ENCODE measurements at regions not wholly inside any gene's neighbourhood (a gene's known extent, or its start where the extent isn't known, plus 50 kb on each side); places are given as distances from the start of the nearest gene placed in this dataset.

- Histone ChIP-seq H3K4me3 (replicated peaks in 1 of 2; ENCODE audit: low read depth in 1 of 2, low read length in 2 of 2) (no peak overlapping the region), H3K79me2 (ENCODE audit: insufficient read depth, low read length) (no peaks in the 10 kb centered on the region), H4K20me1 (ENCODE audit: insufficient read depth) (no peaks in the 10 kb centered on the region), H3K4me1 (ENCODE audit: control insufficient read depth in 1 of 2, insufficient read depth in 2 of 2, low read length in 2 of 2) (no peaks in the 10 kb centered on the region), H3K9me2 (ENCODE audit: insufficient read depth) (no peaks in the 10 kb centered on the region), H3K9ac (ENCODE audit: low read length) (no peak overlapping the region), H3K27me3 (ENCODE audit: insufficient read depth, low read length) (no peaks in the 10 kb centered on the region), H3K9me3 (ENCODE audit: control insufficient read depth in 1 of 2, insufficient read depth in 1 of 2, low read depth in 1 of 2, low read length in 2 of 2) (no peaks in the 10 kb centered on the region), H2AFZ (ENCODE audit: low read depth, low read length, poor library complexity, severe bottlenecking) (no peak overlapping the region), H3K4me2 (ENCODE audit: low read length) (no peak overlapping the region), H3K27ac (ENCODE audit: low read depth, low read length) (no peak overlapping the region), H3K36me3 (ENCODE audit: control insufficient read depth in 1 of 2, insufficient read depth in 2 of 2, low read length in 2 of 2) (no peaks in the 10 kb centered on the region)
- no peak for DNase-seq (ENCODE audit: low read depth, low spot score)
- BruUV-seq (replicated peaks) = no TSS peak
- intact Hi-C loops (cut with micrococcal nuclease) = no loop called here
- RAD21 ChIA-PET (ENCODE audit: low non-redundant PET in 1 of 2, low total read pairs in 2 of 2, uncharacterized antibody in 2 of 2, unreplicated experiment in 2 of 2) = no interaction called here
- POLR2A ChIA-PET = no interaction called here
- CTCF ChIA-PET = no interaction called here
- TF ChIP-seq ZNF274 (IDR thresholded peaks at IDR 0.05; ENCODE audit: low read depth, low read length) = no peak
- no peak for TF ChIP-seq ZBTB33 (IDR thresholded peaks at IDR 0.05; ENCODE audit: extremely low read depth, insufficient replicate concordance, low read length)
- no peak for TF ChIP-seq SIN3A (IDR thresholded peaks at IDR 0.05; ENCODE audit: low read depth)
- no peak for ATAC-seq
Observed at GRCh38 chr1:165039996-165040395, 316.5 kb downstream of the LMX1A start.

GRCh38 chr1:165036403-165036802 is 320.1 kb downstream of the LMX1A start:
- Histone ChIP-seq H3K9ac (ENCODE audit: low read length) (no peak overlapping the region), H3K4me1 (ENCODE audit: control insufficient read depth in 1 of 2, insufficient read depth in 2 of 2, low read length in 2 of 2) (no peaks in the 10 kb centered on the region), H3K36me3 (ENCODE audit: control insufficient read depth in 1 of 2, insufficient read depth in 2 of 2, low read length in 2 of 2) (no peaks in the 10 kb centered on the region), H4K20me1 (ENCODE audit: insufficient read depth) (no peaks in the 10 kb centered on the region), H3K27me3 (ENCODE audit: insufficient read depth, low read length) (no peaks in the 10 kb centered on the region), H3K4me3 (replicated peaks in 1 of 2; ENCODE audit: low read depth in 1 of 2, low read length in 2 of 2) (no peak overlapping the region), H3K4me2 (ENCODE audit: low read length) (no peak overlapping the region), H2AFZ (ENCODE audit: low read depth, low read length, poor library complexity, severe bottlenecking) (no peak overlapping the region), H3K9me2 (ENCODE audit: insufficient read depth) (no peaks in the 10 kb centered on the region), H3K9me3 (ENCODE audit: control insufficient read depth in 1 of 2, insufficient read depth in 1 of 2, low read depth in 1 of 2, low read length in 2 of 2) (no peaks in the 10 kb centered on the region), H3K79me2 (ENCODE audit: insufficient read depth, low read length) (no peaks in the 10 kb centered on the region), H3K27ac (ENCODE audit: low read depth, low read length) (no peak overlapping the region)
- intact Hi-C loops (cut with micrococcal nuclease) = no loop called here
- ATAC-seq (no peak), DNase-seq (ENCODE audit: low read depth, low spot score) (no peak)
- TF ChIP-seq POLR2AphosphoS5 (IDR thresholded peaks at IDR 0.05; ENCODE audit: low read depth, low read length) (no peak), MAX (IDR thresholded peaks at IDR 0.05) (no peak), SRF (IDR thresholded peaks at IDR 0.05; ENCODE audit: low read depth) (no peak), ZNF274 (IDR thresholded peaks at IDR 0.05; ENCODE audit: low read depth, low read length) (no peak), FOSL1 (IDR thresholded peaks at IDR 0.05; ENCODE audit: low read depth) (no peak), POLR2A (IDR thresholded peaks at IDR 0.05; ENCODE audit: borderline replicate concordance, extremely low read depth, insufficient read depth, insufficient read length) (no peak), TCF7L2 (IDR thresholded peaks at IDR 0.05; ENCODE audit: borderline replicate concordance, extremely low read depth, insufficient read depth, insufficient read length) (no peak), CEBPB (IDR thresholded peaks at IDR 0.05; ENCODE audit: low read depth) (no peak)
- ChIA-PET CTCF (no interaction called here), RAD21 (ENCODE audit: low non-redundant PET in 1 of 2, low total read pairs in 2 of 2, uncharacterized antibody in 2 of 2, unreplicated experiment in 2 of 2) (no interaction called here), POLR2A (no interaction called here)
- no TSS peak for BruUV-seq (replicated peaks)

All from HCT116 (cell line).